Naive thymus-derived CD4-positive, alpha-beta T cell (primary cell): ENCODE measurements at regions not wholly inside any gene's neighbourhood (a gene's known extent, or its start where the extent isn't known, plus 50 kb on each side); places are given as distances from the start of the nearest gene placed in this dataset.

Experiments used
- ATAC-seq: fragments of 150-1000 bp; cut with Tn5 transposase; 2 replicates; pipeline ENCODE4 v1.10.0; 2021; ENCODE audit warnings: mild to moderate bottlenecking, moderate library complexity
- CTCF ChIA-PET: fragments of 350-600 bp; sonication (Branson Sonifier 250); formaldehyde crosslinking; loops from one replicate; lab custom pipeline; 2021; ENCODE audit warnings: antibody characterized with exemption; lab: Charles Lee
- POLR2A ChIA-PET: fragments of 350-600 bp; sonication (Branson Sonifier 250); formaldehyde crosslinking; loops from one replicate; lab custom pipeline; 2021; ENCODE audit warnings: antibody characterized with exemption, inconsistent platforms; lab: Charles Lee
- DNase-seq, 9 donors: peaks; one replicate each; pipeline versions ENCODE4 v3.0.0 to v3.0.0-alpha.2; 2020 to 2022; ENCODE audit warnings: mixed read lengths in 1 of 9
- H3K27ac ChIP-seq: one replicate; pipeline ENCODE4 v1.7.0; 2013; ENCODE audit warnings: mild to moderate bottlenecking, low read depth, low read length, moderate library complexity
- H3K27me3 ChIP-seq, 2 donors: one replicate each; pipeline ENCODE4 v1.7.0; 2013; ENCODE audit warnings: low read length in 2 of 2, mild to moderate bottlenecking in 2 of 2, moderate library complexity in 2 of 2; ENCODE audit not compliant: control insufficient read depth in 2 of 2, insufficient read depth in 2 of 2
- H3K36me3 ChIP-seq, 3 experiments: 1 replicate in 2 of 3; 2 replicates in 1 of 3; pipeline ENCODE4 v1.7.0; 2013; ENCODE audit warnings: low read length in 3 of 3, mild to moderate bottlenecking in 3 of 3, moderate library complexity in 1 of 3; ENCODE audit not compliant: insufficient read depth in 3 of 3, control insufficient read depth in 2 of 3
- H3K4me1 ChIP-seq, 2 donors: one replicate each; pipeline ENCODE4 v1.7.0; 2013; ENCODE audit warnings: low read length in 2 of 2, mild to moderate bottlenecking in 2 of 2, moderate library complexity in 1 of 2; ENCODE audit not compliant: control insufficient read depth in 2 of 2, insufficient read depth in 2 of 2
- H3K4me3 ChIP-seq: 2 replicates; pipeline ENCODE4 v1.7.0; 2013; ENCODE audit warnings: mild to moderate bottlenecking, low read length
- H3K9me3 ChIP-seq, 3 experiments: 1 replicate in 2 of 3; 2 replicates in 1 of 3; pipeline ENCODE4 v1.7.0; 2013; ENCODE audit warnings: low read length in 3 of 3; ENCODE audit not compliant: control insufficient read depth in 2 of 3
- H3K27ac Mint-ChIP-seq, 9 donors: one replicate each; pipeline ENCODE4 v1.8.0; 2020 to 2022; ENCODE audit warnings: mixed read lengths in 9 of 9, mild to moderate bottlenecking in 8 of 9, moderate library complexity in 5 of 9, inconsistent platforms in 2 of 9
- H3K27me3 Mint-ChIP-seq, 5 donors: one replicate each; pipeline ENCODE4 v1.8.0; 2021 to 2022; ENCODE audit warnings: mixed read lengths in 5 of 5, mild to moderate bottlenecking in 1 of 5
- H3K36me3 Mint-ChIP-seq, 5 donors: one replicate each; pipeline ENCODE4 v1.8.0; 2020 to 2022; ENCODE audit warnings: mixed read lengths in 5 of 5, mild to moderate bottlenecking in 3 of 5, inconsistent platforms in 1 of 5
- H3K4me1 Mint-ChIP-seq, 7 donors: one replicate each; pipeline ENCODE4 v1.8.0; 2020 to 2022; ENCODE audit warnings: mixed read lengths in 7 of 7, mild to moderate bottlenecking in 3 of 7, inconsistent platforms in 1 of 7
- H3K4me3 Mint-ChIP-seq, 10 donors: one replicate each; pipeline ENCODE4 v1.8.0; 2020 to 2022; ENCODE audit warnings: mild to moderate bottlenecking in 10 of 10, mixed read lengths in 10 of 10, moderate library complexity in 6 of 10, inconsistent platforms in 2 of 10
- H3K9me3 Mint-ChIP-seq, 11 donors: one replicate each; pipeline ENCODE4 v1.8.0; 2020 to 2022; ENCODE audit warnings: mixed read lengths in 11 of 11, mild to moderate bottlenecking in 4 of 11, inconsistent platforms in 1 of 11, moderate library complexity in 1 of 11
- intact Hi-C, 2 donors: fragments of 100-400 bp; cut with micrococcal nuclease; formaldehyde crosslinking; loops; one replicate each; pipeline ENCODE4 v1.15.1; 2023

DNA sequence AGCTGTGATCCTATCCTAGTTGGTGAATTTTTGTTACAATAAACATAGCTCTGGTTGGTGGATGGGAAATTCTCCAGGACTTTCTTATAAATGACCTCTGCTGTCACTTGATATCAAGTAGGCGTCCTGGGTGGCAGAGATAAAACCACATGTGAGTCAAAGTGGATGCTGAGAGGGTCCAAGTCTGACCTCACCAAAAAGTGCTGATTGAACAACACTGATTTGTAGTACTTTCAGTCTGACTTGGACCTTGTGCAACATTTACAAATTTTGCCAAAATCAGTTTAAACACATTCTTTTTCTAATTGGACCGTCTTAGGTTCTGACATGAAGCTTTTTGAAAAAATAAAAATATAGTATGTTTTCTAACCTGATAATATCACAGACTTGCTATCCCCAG, 585.6 kb downstream of the GALC start:
- ATAC-seq (no peak), DNase-seq (no peak)
- Mint-ChIP-seq H3K4me1 (no peaks in the 10 kb centered on the region), H3K4me3 (no peak overlapping the region), H3K27me3 (no peaks in the 10 kb centered on the region), H3K36me3 (no peaks in the 10 kb centered on the region), H3K27ac (no peak overlapping the region), H3K9me3 (peaks cover 0 to 12% (median 4%) of the 10 kb centered on the region in 11 donors)
- H3K27ac ChIP-seq, result no peak overlapping the region
- no peaks in the 10 kb centered on the region for H3K36me3 ChIP-seq
- POLR2A ChIA-PET, result no interaction called here
- CTCF ChIA-PET, result no interaction called here
- no peak overlapping the region for H3K4me3 ChIP-seq
- H3K9me3 ChIP-seq, result no peaks in the 10 kb centered on the region
- H3K4me1 ChIP-seq, result no peaks in the 10 kb centered on the region
- H3K27me3 ChIP-seq, result no peaks in the 10 kb centered on the region
- intact Hi-C loops, result no loop called here

DNA sequence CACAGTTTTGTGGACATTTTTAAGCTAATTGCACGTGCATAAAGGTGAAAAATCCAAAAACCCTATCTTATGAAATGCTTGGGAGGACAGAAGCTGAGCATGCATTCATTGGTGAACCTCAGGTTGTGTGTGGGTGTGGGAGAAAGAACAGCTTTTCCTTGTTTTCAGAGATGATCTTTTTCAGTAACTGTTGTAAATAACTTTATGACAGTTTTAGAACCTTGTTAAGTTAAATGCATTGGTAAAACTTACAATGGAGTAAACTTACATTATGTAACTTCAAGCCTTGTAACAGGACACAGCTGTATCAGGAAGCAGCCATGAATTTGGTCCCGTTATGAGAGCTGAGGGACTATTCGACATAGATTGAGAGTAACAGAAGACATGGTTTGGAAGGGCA, 587.4 kb downstream of the GALC start:
- no peaks in the 10 kb centered on the region for H3K4me1 Mint-ChIP-seq
- no peak for DNase-seq
- no peak overlapping the region for H3K4me3 Mint-ChIP-seq
- Histone ChIP-seq H3K9me3 (no peaks in the 10 kb centered on the region), H3K4me1 (no peaks in the 10 kb centered on the region), H3K36me3 (no peaks in the 10 kb centered on the region), H3K27ac (no peak overlapping the region), H3K4me3 (no peak overlapping the region), H3K27me3 (no peaks in the 10 kb centered on the region)
- peaks cover 0 to 12% (median 4%) of the 10 kb centered on the region in 11 donors for H3K9me3 Mint-ChIP-seq
- no peaks in the 10 kb centered on the region for H3K27me3 Mint-ChIP-seq
- intact Hi-C loops, result no loop called here
- H3K36me3 Mint-ChIP-seq, result no peaks in the 10 kb centered on the region
- ChIA-PET CTCF (no interaction called here), POLR2A (no interaction called here)
- no peak for ATAC-seq
- no peak overlapping the region for H3K27ac Mint-ChIP-seq

DNA sequence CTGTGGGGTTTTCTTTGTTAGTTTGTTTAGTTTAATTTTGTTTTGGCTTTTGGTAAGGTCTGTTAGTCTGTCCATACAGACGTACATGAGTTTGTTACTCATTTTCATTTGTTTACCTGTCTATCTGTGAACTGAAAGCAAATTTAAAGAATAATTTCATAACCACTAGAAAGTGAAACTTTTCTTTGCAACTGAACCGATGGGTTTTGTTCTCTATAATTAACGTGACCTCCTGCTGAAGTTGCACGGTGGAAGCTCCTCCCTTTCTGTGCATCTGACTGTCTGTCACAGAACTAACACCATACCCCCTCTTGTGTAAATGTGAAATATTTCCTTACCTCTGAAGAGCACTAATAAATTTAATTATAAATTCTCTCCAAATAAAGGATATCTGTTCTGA, 595.5 kb downstream of the GALC start:
- ATAC-seq (no peak), DNase-seq (no peak)
- Mint-ChIP-seq H3K27me3 (no peaks in the 10 kb centered on the region), H3K27ac (no peak overlapping the region), H3K36me3 (no peaks in the 10 kb centered on the region), H3K4me3 (no peak overlapping the region), H3K9me3 (peaks cover 0 to 8% (median 1%) of the 10 kb centered on the region in 11 donors), H3K4me1 (no peaks in the 10 kb centered on the region)
- H3K27me3 ChIP-seq, result no peaks in the 10 kb centered on the region
- H3K27ac ChIP-seq, result no peak overlapping the region
- H3K4me1 ChIP-seq, result no peaks in the 10 kb centered on the region
- no peaks in the 10 kb centered on the region for H3K9me3 ChIP-seq
- H3K36me3 ChIP-seq, result no peaks in the 10 kb centered on the region
- intact Hi-C loops, result no loop called here
- ChIA-PET CTCF (no interaction called here), POLR2A (no interaction called here)
- no peak overlapping the region for H3K4me3 ChIP-seq

DNA sequence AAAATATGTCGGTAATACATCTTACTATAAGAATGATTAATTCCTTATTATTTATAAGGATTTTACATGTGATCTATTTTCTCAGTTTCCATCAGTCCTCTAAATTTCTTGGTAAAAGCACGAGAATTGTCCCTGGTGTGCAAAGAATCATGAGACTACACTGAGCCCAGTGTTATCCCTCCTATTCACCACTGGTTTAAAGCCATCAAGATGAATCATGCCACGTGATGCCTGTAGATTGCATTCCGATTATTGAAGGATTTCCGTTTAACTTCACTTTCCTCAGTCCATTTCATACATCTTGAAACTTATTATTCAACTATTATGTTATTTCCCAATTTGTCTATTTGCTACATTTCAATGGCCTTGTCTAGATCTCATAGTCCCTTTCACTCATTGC, 601.9 kb downstream of the GALC start:
- POLR2A ChIA-PET, result no interaction called here
- intact Hi-C loops, result no loop called here

DNA sequence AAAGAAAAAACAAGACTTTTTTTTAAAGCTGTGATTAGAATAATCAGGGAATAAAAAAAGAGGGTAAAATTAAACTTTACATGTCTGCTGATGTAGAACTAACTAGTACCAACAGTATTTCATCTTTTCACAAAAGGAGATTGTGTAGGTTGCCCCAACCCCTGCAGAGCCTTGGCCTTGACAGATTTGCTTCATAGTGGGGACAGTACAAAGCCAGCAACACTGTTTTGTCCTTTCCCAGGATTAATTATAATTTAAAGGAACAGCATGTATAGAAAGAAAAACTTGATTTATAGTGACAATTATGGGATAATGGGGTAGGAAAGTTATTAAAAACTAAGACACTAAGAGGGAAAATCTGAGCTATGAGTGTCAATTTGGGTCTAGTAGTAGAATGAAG, 604.0 kb downstream of the GALC start:
- Mint-ChIP-seq H3K9me3 (peaks cover 1 to 24% (median 5%) of the 10 kb centered on the region in 11 donors), H3K36me3 (no peaks in the 10 kb centered on the region), H3K27ac (no peak overlapping the region), H3K4me3 (no peak overlapping the region), H3K4me1 (no peaks in the 10 kb centered on the region), H3K27me3 (no peaks in the 10 kb centered on the region)
- Histone ChIP-seq H3K4me1 (no peaks in the 10 kb centered on the region), H3K27ac (no peak overlapping the region), H3K9me3 (no peaks in the 10 kb centered on the region), H3K4me3 (no peak overlapping the region), H3K27me3 (no peaks in the 10 kb centered on the region), H3K36me3 (no peaks in the 10 kb centered on the region)
- no peak for DNase-seq
- CTCF ChIA-PET, result no interaction called here
- POLR2A ChIA-PET, result no interaction called here
- intact Hi-C loops, result no loop called here
- ATAC-seq, result no peak

More for the DNA sequence above, 601.9 kb downstream of the GALC start:
- Histone ChIP-seq H3K27me3 (no peaks in the 10 kb centered on the region), H3K36me3 (no peaks in the 10 kb centered on the region), H3K4me1 (no peaks in the 10 kb centered on the region), H3K27ac (no peak overlapping the region), H3K4me3 (no peak overlapping the region), H3K9me3 (no peaks in the 10 kb centered on the region)
- peaks cover 0 to 15% (median 4%) of the 10 kb centered on the region in 11 donors for H3K9me3 Mint-ChIP-seq
- CTCF ChIA-PET, result no interaction called here
- ATAC-seq (no peak), DNase-seq (no peak)
- no peak overlapping the region for H3K27ac Mint-ChIP-seq
- H3K4me3 Mint-ChIP-seq, result no peak overlapping the region
- no peaks in the 10 kb centered on the region for H3K4me1 Mint-ChIP-seq
- no peaks in the 10 kb centered on the region for H3K27me3 Mint-ChIP-seq
- H3K36me3 Mint-ChIP-seq, result no peaks in the 10 kb centered on the region

DNA sequence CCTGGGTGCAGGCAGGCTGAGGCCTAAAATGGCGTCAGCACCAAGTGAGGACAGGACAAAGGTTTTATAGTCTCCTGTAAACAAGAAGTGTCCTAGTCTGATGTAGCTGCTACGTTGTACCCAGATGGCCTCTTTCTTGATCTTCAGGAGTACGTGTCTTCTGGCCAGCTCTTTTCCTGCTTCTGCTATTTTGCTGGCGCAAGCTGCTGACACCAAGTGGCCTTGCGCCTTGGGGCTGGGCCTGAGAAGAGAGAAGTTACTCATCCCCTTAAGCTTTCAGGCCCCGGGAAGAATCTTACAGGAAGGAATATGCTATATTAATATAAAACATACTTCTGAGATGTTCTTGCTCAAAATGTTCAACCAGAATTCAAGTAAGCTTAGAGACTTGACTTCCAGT, 605.2 kb downstream of the GALC start:
- no peak for DNase-seq
- H3K36me3 Mint-ChIP-seq, result peaks cover 0 to 4% (median 0%) of the 10 kb centered on the region in 5 donors
- POLR2A ChIA-PET, result no interaction called here

DNA sequence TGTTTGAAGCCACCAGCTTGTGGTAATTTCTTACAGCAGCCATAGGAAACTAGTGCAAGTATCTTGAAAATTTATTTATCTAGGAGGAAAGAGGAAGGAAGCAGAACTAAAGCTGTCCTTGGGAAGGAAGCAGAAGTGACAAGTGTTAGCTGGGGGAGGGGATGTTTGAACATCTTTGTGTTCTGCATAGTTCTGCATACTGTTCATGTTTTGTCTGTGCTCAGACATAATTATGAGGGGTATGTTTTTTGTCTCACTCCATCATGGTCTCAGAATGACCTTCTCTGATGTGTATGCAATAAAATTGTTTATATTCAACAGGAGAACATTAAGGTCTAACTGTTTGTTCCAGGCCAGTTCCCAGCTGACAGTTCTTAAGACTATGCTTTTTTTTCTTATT, 606.5 kb downstream of the GALC start:
- no peak overlapping the region for H3K4me3 ChIP-seq
- H3K27me3 ChIP-seq, result no peaks in the 10 kb centered on the region
- peaks cover 0 to 42% (median 16%) of the 10 kb centered on the region in 11 donors for H3K9me3 Mint-ChIP-seq
- no peaks in the 10 kb centered on the region for H3K27me3 Mint-ChIP-seq
- DNase-seq, result no peak
- no peaks in the 10 kb centered on the region for H3K36me3 ChIP-seq
- intact Hi-C loops, result no loop called here
- no peaks in the 10 kb centered on the region for H3K4me1 Mint-ChIP-seq
- ATAC-seq, result no peak
- ChIA-PET POLR2A (no interaction called here), CTCF (no interaction called here)
- no peak overlapping the region for H3K4me3 Mint-ChIP-seq
- H3K36me3 Mint-ChIP-seq, result peaks cover 0 to 4% (median 0%) of the 10 kb centered on the region in 5 donors
- H3K27ac ChIP-seq, result no peak overlapping the region
- H3K9me3 ChIP-seq, result no peaks in the 10 kb centered on the region
- no peak overlapping the region for H3K27ac Mint-ChIP-seq
- no peaks in the 10 kb centered on the region for H3K4me1 ChIP-seq

More for the DNA sequence above, 605.2 kb downstream of the GALC start:
- Histone ChIP-seq H3K36me3 (no peaks in the 10 kb centered on the region), H3K4me3 (no peak overlapping the region), H3K27me3 (no peaks in the 10 kb centered on the region), H3K9me3 (no peaks in the 10 kb centered on the region), H3K27ac (no peak overlapping the region), H3K4me1 (no peaks in the 10 kb centered on the region)
- H3K9me3 Mint-ChIP-seq, result peaks cover 0 to 36% (median 14%) of the 10 kb centered on the region in 11 donors
- H3K4me1 Mint-ChIP-seq, result no peaks in the 10 kb centered on the region
- no peak for ATAC-seq
- no peak overlapping the region for H3K27ac Mint-ChIP-seq
- CTCF ChIA-PET, result no interaction called here
- intact Hi-C loops, result no loop called here
- no peak overlapping the region for H3K4me3 Mint-ChIP-seq
- H3K27me3 Mint-ChIP-seq, result no peaks in the 10 kb centered on the region
